Muscle layer of duodenum (tissue), 2 donors: ENCODE measurements at regions not wholly inside any gene's neighbourhood (a gene's known extent, or its start where the extent isn't known, plus 50 kb on each side); places are given as distances from the start of the nearest gene placed in this dataset.

Experiments used
- H3K27ac ChIP-seq: one replicate; pipeline ENCODE4 v1.7.0; 2013; ENCODE audit warnings: mild to moderate bottlenecking, low read length
- H3K27me3 ChIP-seq: one replicate; pipeline ENCODE4 v1.7.0; 2013; ENCODE audit warnings: low read depth, mild to moderate bottlenecking, control low read depth, low read length
- H3K36me3 ChIP-seq, 2 donors: one replicate each; pipeline ENCODE4 v1.7.0; 2013; ENCODE audit warnings: low read length in 2 of 2, control low read depth in 1 of 2, mild to moderate bottlenecking in 1 of 2; ENCODE audit not compliant: insufficient read depth in 2 of 2, control insufficient read depth in 1 of 2
- H3K4me1 ChIP-seq, 2 donors: one replicate each; pipeline ENCODE4 v1.7.0; 2013; ENCODE audit warnings: low read length in 2 of 2, mild to moderate bottlenecking in 2 of 2, control low read depth in 1 of 2, moderate library complexity in 1 of 2; ENCODE audit not compliant: insufficient read depth in 2 of 2, control insufficient read depth in 1 of 2
- H3K4me3 ChIP-seq, 2 donors: one replicate each; pipeline ENCODE4 v1.7.0; 2013; ENCODE audit warnings: low read length in 2 of 2, low read depth in 1 of 2, mild to moderate bottlenecking in 1 of 2
- H3K9me3 ChIP-seq, 2 donors: one replicate each; pipeline ENCODE4 v1.7.0; 2013; ENCODE audit warnings: low read length in 2 of 2, control low read depth in 1 of 2, mild to moderate bottlenecking in 1 of 2; ENCODE audit not compliant: control insufficient read depth in 1 of 2
- donor health status: healthy.

- Histone ChIP-seq H3K4me3 (no peak overlapping the region), H3K36me3 (no peaks in the 10 kb centered on the region), H3K9me3 (no peaks in the 10 kb centered on the region), H3K4me1 (no peaks in the 10 kb centered on the region), H3K27me3 (no peaks in the 10 kb centered on the region), H3K27ac (no peak overlapping the region)
These were observed 63.0 kb upstream of the ZNF536 start for GRCh38 chr19:30309176-30309575.

- Histone ChIP-seq H3K4me1 (no peaks in the 10 kb centered on the region), H3K9me3 (no peaks in the 10 kb centered on the region), H3K27ac (no peak overlapping the region), H3K27me3 (no peaks in the 10 kb centered on the region), H3K36me3 (no peaks in the 10 kb centered on the region), H3K4me3 (no peak overlapping the region)
These were observed 62.1 kb upstream of the ZNF536 start for GRCh38 chr19:30309905-30310601.

- no peaks in the 10 kb centered on the region for H3K36me3 ChIP-seq
- H3K4me3 ChIP-seq: no peak overlapping the region
- H3K27ac ChIP-seq: no peak overlapping the region
- no peaks in the 10 kb centered on the region for H3K9me3 ChIP-seq
- H3K4me1 ChIP-seq: no peaks in the 10 kb centered on the region
- no peaks in the 10 kb centered on the region for H3K27me3 ChIP-seq
These were observed 61.5 kb upstream of the ZNF536 start for GRCh38 chr19:30310602-30311263.

- Histone ChIP-seq H3K9me3 (peaks cover 0 to 6% of the 10 kb centered on the region in 2 donors), H3K4me3 (no peak overlapping the region), H3K27ac (no peak overlapping the region), H3K4me1 (no peaks in the 10 kb centered on the region), H3K36me3 (no peaks in the 10 kb centered on the region), H3K27me3 (no peaks in the 10 kb centered on the region)
These were observed 60.3 kb upstream of the ZNF536 start for GRCh38 chr19:30311911-30312310.

- H3K27ac ChIP-seq: no peak overlapping the region
- H3K9me3 ChIP-seq: peaks cover 0 to 6% of the 10 kb centered on the region in 2 donors
- no peaks in the 10 kb centered on the region for H3K27me3 ChIP-seq
- no peak overlapping the region for H3K4me3 ChIP-seq
- H3K36me3 ChIP-seq: no peaks in the 10 kb centered on the region
- H3K4me1 ChIP-seq: no peaks in the 10 kb centered on the region
These were observed 59.4 kb upstream of the ZNF536 start for GRCh38 chr19:30312582-30313352.

GRCh38 chr19:30313353-30313750, 58.8 kb upstream of the ZNF536 start:
- Histone ChIP-seq H3K4me1 (no peaks in the 10 kb centered on the region), H3K4me3 (no peak overlapping the region), H3K27me3 (no peaks in the 10 kb centered on the region), H3K9me3 (peaks cover 0 to 6% of the 10 kb centered on the region in 2 donors), H3K36me3 (no peaks in the 10 kb centered on the region), H3K27ac (no peak overlapping the region)

- peaks cover 0 to 6% of the 10 kb centered on the region in 2 donors for H3K9me3 ChIP-seq
- no peaks in the 10 kb centered on the region for H3K4me1 ChIP-seq
- H3K4me3 ChIP-seq: no peak overlapping the region
- no peaks in the 10 kb centered on the region for H3K36me3 ChIP-seq
- H3K27ac ChIP-seq: no peak overlapping the region
- H3K27me3 ChIP-seq: no peaks in the 10 kb centered on the region
These were observed 58.0 kb upstream of the ZNF536 start for GRCh38 chr19:30314056-30314804.

- Histone ChIP-seq H3K9me3 (peaks cover 0 to 6% of the 10 kb centered on the region in 2 donors), H3K36me3 (no peaks in the 10 kb centered on the region), H3K27ac (no peak overlapping the region), H3K4me3 (no peak overlapping the region), H3K27me3 (no peaks in the 10 kb centered on the region), H3K4me1 (no peaks in the 10 kb centered on the region)
These were observed 57.4 kb upstream of the ZNF536 start for GRCh38 chr19:30314805-30315155.

GRCh38 chr19:30315159-30315558, 57.0 kb upstream of the ZNF536 start:
- no peak overlapping the region for H3K27ac ChIP-seq
- peaks cover 0 to 6% of the 10 kb centered on the region in 2 donors for H3K9me3 ChIP-seq
- no peak overlapping the region for H3K4me3 ChIP-seq
- H3K36me3 ChIP-seq: no peaks in the 10 kb centered on the region
- no peaks in the 10 kb centered on the region for H3K27me3 ChIP-seq
- no peaks in the 10 kb centered on the region for H3K4me1 ChIP-seq

- Histone ChIP-seq H3K27ac (no peak overlapping the region), H3K9me3 (peaks cover 0 to 6% of the 10 kb centered on the region in 2 donors), H3K27me3 (no peaks in the 10 kb centered on the region), H3K4me1 (no peaks in the 10 kb centered on the region), H3K4me3 (no peak overlapping the region), H3K36me3 (no peaks in the 10 kb centered on the region)
These were observed 56.1 kb upstream of the ZNF536 start for GRCh38 chr19:30316000-30316491.
